ENCODE measurements at regions not wholly inside any gene's neighbourhood (a gene's known extent, or its start where the extent isn't known, plus 50 kb on each side); places are given as distances from the start of the nearest gene placed in this dataset.

- intact Hi-C loops (cut with micrococcal nuclease) = no loop called here
- H3K4me3 Mint-ChIP-seq (ENCODE audit: unreplicated experiment) = no peak overlapping the region
- POLR2A ChIA-PET = interaction anchor here (1.5 kb wide), 1 partner anchor 10 kb away, joined by 3 read pairs; no protein-coding TSS in a partner anchor
Observed at GRCh38 chr6:150664091-150664490, 64.4 kb downstream of the PLEKHG1 start.

GRCh38 chr6:150666071-150666470 lies 66.4 kb downstream of the PLEKHG1 start:
- no peaks in the 10 kb centered on the region for H3K27me3 Mint-ChIP-seq (ENCODE audit: insufficient read depth, unreplicated experiment)
- intact Hi-C loops (cut with micrococcal nuclease) = no loop called here

More at GRCh38 chr6:150664091-150664490, 64.4 kb downstream of the PLEKHG1 start:
- Mint-ChIP-seq H3K36me3 (ENCODE audit: insufficient read depth, unreplicated experiment) (no peaks in the 10 kb centered on the region), H3K4me1 (ENCODE audit: insufficient read depth, unreplicated experiment) (peaks cover 18% of the 10 kb centered on the region), H3K27me3 (ENCODE audit: insufficient read depth, unreplicated experiment) (no peaks in the 10 kb centered on the region), H3K9me3 (ENCODE audit: unreplicated experiment) (no peaks in the 10 kb centered on the region), H3K27ac (ENCODE audit: low read depth, unreplicated experiment) (no peak overlapping the region)
- TF ChIP-seq CTCF (IDR thresholded peaks at IDR 0.05; ENCODE audit: unreplicated experiment) = no peak
- BruUV-seq (replicated peaks) = no TSS peak
- DNase-seq (ENCODE audit: unreplicated experiment) = no peak
- CTCF ChIA-PET = interaction anchor here (0.6 kb wide), 1 partner anchor 351 kb away, joined by 3 read pairs; no protein-coding TSS in a partner anchor

GRCh38 chr6:150667359-150667758 lies 67.7 kb downstream of the PLEKHG1 start:
- no TSS peak for BruUV-seq (replicated peaks)
- intact Hi-C loops (cut with micrococcal nuclease) = no loop called here
- CTCF ChIA-PET = interaction anchor here (0.6 to 1.5 kb wide), 6 partner anchors 19 to 259 kb away, joined by 3 to 4 read pairs (median 3); no protein-coding TSS in a partner anchor

More at GRCh38 chr6:150666071-150666470, 66.4 kb downstream of the PLEKHG1 start:
- DNase-seq (ENCODE audit: unreplicated experiment) = no peak
- Mint-ChIP-seq H3K4me3 (ENCODE audit: unreplicated experiment) (no peak overlapping the region), H3K27ac (ENCODE audit: low read depth, unreplicated experiment) (no peak overlapping the region), H3K4me1 (ENCODE audit: insufficient read depth, unreplicated experiment) (peaks cover 18% of the 10 kb centered on the region), H3K36me3 (ENCODE audit: insufficient read depth, unreplicated experiment) (no peaks in the 10 kb centered on the region), H3K9me3 (ENCODE audit: unreplicated experiment) (no peaks in the 10 kb centered on the region)
- ChIA-PET POLR2A (no interaction called here), CTCF (interaction anchor here (0.7 to 1.1 kb wide), 3 partner anchors 9 to 16 kb away, joined by 3 to 4 read pairs (median 4); no protein-coding TSS in a partner anchor)
- TF ChIP-seq CTCF (IDR thresholded peaks at IDR 0.05; ENCODE audit: unreplicated experiment) = no peak
- no TSS peak for BruUV-seq (replicated peaks)

More at GRCh38 chr6:150667359-150667758, 67.7 kb downstream of the PLEKHG1 start:
- H3K27ac Mint-ChIP-seq (ENCODE audit: low read depth, unreplicated experiment) = no peak overlapping the region
- POLR2A ChIA-PET = interaction anchor here (0.8 to 1.9 kb wide), 5 partner anchors 8 to 149 kb away, joined by 3 to 4 read pairs (median 3); no protein-coding TSS in a partner anchor
- no peak for TF ChIP-seq CTCF (IDR thresholded peaks at IDR 0.05; ENCODE audit: unreplicated experiment)
- H3K36me3 Mint-ChIP-seq (ENCODE audit: insufficient read depth, unreplicated experiment) = no peaks in the 10 kb centered on the region
- H3K9me3 Mint-ChIP-seq (ENCODE audit: unreplicated experiment) = no peaks in the 10 kb centered on the region
- DNase-seq (ENCODE audit: unreplicated experiment) = no peak
- no peaks in the 10 kb centered on the region for H3K27me3 Mint-ChIP-seq (ENCODE audit: insufficient read depth, unreplicated experiment)
- H3K4me3 Mint-ChIP-seq (ENCODE audit: unreplicated experiment) = no peak overlapping the region
- peaks cover 18% of the 10 kb centered on the region for H3K4me1 Mint-ChIP-seq (ENCODE audit: insufficient read depth, unreplicated experiment)
